ENCODE measurements at regions not wholly inside any gene's neighbourhood (a gene's known extent, or its start where the extent isn't known, plus 50 kb on each side); places are given as distances from the start of the nearest gene placed in this dataset.

GRCh38 chr14:71593966-71594365 lies 338.3 kb upstream of the RGS6 start:
- Mint-ChIP-seq H3K9me3 (no peaks in the 10 kb centered on the region), H3K4me3 (peak overlapping the region in 1 of 2 donors; percentile 20), H3K27ac (no peak overlapping the region), H3K4me1 (ENCODE audit: low read depth in 2 of 2) (peaks cover 22 to 36% of the 10 kb centered on the region in 2 donors), H3K36me3 (ENCODE audit: insufficient read depth) (no peaks in the 10 kb centered on the region), H3K27me3 (no peaks in the 10 kb centered on the region)
- ATAC-seq (replicated peaks), result no peak
- DNase-seq, result no peak

DNA sequence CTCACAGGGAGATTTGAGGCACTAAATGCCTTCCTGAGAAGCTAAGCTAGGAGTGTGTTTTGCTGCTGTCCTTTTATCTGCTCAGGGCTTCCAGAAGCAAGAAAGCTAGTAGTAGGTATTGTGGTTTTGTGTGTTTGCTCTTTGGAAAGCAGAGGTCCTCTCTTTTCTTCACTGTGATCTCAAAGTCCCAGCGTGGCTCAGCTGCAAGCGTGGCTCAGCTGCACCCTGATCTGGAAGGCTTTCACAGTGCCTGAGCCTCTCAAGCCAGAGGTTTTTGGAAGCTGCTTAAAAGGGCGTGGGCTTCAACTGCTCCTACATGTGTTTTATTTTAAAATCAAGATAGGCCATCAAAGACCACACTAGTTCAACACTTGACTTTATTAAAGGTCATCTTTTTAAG lies 337.4 kb upstream of the RGS6 start:
- H3K4me3 Mint-ChIP-seq, result no peak overlapping the region
- DNase-seq, result no peak
- ATAC-seq (replicated peaks), result no peak
- no peaks in the 10 kb centered on the region for H3K36me3 Mint-ChIP-seq (ENCODE audit: insufficient read depth)
- H3K27ac Mint-ChIP-seq, result peak overlapping the region in 1 of 2 donors; percentile 56
- H3K4me1 Mint-ChIP-seq (ENCODE audit: low read depth in 2 of 2), result peaks cover 22 to 37% of the 10 kb centered on the region in 2 donors
- no peaks in the 10 kb centered on the region for H3K27me3 Mint-ChIP-seq
- H3K9me3 Mint-ChIP-seq, result no peaks in the 10 kb centered on the region

DNA sequence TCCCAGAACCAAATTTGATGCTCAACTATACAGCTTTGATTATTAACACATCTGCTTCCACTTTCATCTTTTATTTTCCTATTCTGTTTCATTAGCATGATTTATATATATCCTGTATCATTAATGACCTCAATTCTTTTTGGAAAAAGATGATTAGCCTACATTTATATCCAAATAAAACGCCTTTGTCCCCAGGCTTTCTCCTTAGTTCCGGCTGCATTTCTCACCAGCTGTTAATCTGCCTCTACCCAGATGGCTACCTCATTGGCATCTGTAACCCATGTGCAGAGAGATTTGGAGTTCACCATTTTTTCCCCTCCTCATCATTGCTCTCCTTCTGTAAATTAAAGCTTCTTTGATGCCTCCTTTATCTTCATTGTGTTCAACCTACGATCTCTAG lies 336.8 kb upstream of the RGS6 start:
- Mint-ChIP-seq H3K9me3 (peaks cover 0 to 2% of the 10 kb centered on the region in 2 donors), H3K36me3 (ENCODE audit: insufficient read depth) (no peaks in the 10 kb centered on the region), H3K27me3 (no peaks in the 10 kb centered on the region), H3K4me1 (ENCODE audit: low read depth in 2 of 2) (peaks cover 22 to 37% of the 10 kb centered on the region in 2 donors), H3K27ac (peak overlapping the region in 1 of 2 donors; percentile 56), H3K4me3 (no peak overlapping the region)
- DNase-seq (no peak), ATAC-seq (replicated peaks) (no peak)

- DNase-seq (no peak), ATAC-seq (replicated peaks) (peak; percentile 7)
- no peaks in the 10 kb centered on the region for H3K27me3 Mint-ChIP-seq
- peaks cover 0 to 2% of the 10 kb centered on the region in 2 donors for H3K9me3 Mint-ChIP-seq
- H3K4me3 Mint-ChIP-seq, result no peak overlapping the region
- peak overlapping the region; percentile 13 to 75 for H3K27ac Mint-ChIP-seq
- H3K36me3 Mint-ChIP-seq (ENCODE audit: insufficient read depth), result no peaks in the 10 kb centered on the region
- H3K4me1 Mint-ChIP-seq (ENCODE audit: low read depth in 2 of 2), result peaks cover 17 to 37% of the 10 kb centered on the region in 2 donors
These were observed 334.8 kb upstream of the RGS6 start for GRCh38 chr14:71597287-71597920.

DNA sequence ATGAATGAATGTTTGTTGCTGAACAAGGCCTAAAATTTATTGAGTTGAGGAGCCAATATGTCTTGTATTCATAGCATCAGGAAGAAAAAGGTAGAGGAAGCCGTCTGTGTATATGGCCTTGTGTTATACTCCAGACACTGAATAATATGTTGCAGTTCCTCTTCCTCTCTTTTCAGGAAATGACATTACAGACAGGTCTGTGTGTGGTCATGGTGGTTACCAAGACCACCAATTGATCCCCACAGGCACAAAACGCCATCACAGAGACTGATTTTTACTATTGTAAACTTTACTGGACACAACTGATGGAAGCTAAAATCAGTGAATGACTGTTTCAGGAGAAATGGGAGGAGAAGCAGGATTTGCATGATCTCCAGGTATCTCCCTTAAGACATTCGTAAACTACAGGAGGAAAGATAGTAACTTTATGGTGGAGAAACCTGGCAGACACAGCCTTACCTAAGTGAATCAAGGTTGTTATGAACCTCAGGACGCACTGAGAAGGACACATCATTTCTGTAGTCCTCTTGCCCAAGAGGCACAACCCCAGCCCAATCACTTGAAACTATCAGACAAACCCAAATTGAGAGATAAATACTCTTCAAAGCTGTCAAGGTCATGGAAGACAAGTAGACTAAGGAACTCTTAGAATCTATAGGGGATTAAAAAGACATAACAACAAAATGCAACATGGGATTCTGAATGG lies 334.1 kb upstream of the RGS6 start:
- Mint-ChIP-seq H3K27me3 (no peaks in the 10 kb centered on the region), H3K27ac (peak overlapping the region; percentile 13 to 75), H3K4me3 (peak overlapping the region in 1 of 2 donors; percentile 2), H3K36me3 (ENCODE audit: insufficient read depth) (no peaks in the 10 kb centered on the region), H3K4me1 (ENCODE audit: low read depth in 2 of 2) (peaks cover 17 to 37% of the 10 kb centered on the region in 2 donors), H3K9me3 (peaks cover 0 to 2% of the 10 kb centered on the region in 2 donors)
- peak; percentile 85 for ATAC-seq (replicated peaks)
- DNase-seq, result no peak

GRCh38 chr14:71600309-71600708 lies 331.9 kb upstream of the RGS6 start:
- no peak overlapping the region for H3K4me3 Mint-ChIP-seq
- H3K27ac Mint-ChIP-seq, result no peak overlapping the region
- no peaks in the 10 kb centered on the region for H3K36me3 Mint-ChIP-seq (ENCODE audit: insufficient read depth)
- H3K4me1 Mint-ChIP-seq (ENCODE audit: low read depth in 2 of 2), result peaks cover 17 to 32% of the 10 kb centered on the region in 2 donors
- DNase-seq (no peak), ATAC-seq (replicated peaks) (no peak)
- H3K27me3 Mint-ChIP-seq, result no peaks in the 10 kb centered on the region
- H3K9me3 Mint-ChIP-seq, result peaks cover 2 to 5% of the 10 kb centered on the region in 2 donors

DNA sequence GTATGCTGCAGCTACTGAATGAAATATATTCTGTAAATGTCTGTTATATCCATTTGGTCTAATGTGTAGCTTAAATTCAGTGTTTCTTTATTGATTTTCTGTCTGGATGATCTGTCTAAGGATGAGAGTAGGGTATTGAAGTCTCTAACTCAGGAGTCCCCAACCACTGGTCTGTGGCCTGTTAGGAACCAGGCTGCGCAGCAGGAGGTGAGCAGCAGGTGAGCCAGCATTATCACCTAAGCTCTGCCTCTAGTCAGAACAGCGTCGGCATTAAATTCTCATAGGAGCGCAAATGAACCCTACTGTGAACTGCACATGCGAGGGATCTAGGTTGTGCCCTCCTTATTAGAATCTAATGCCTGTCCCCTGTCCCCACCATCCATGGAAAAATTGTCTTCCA lies 329.7 kb upstream of the RGS6 start:
- H3K4me3 Mint-ChIP-seq, result no peak overlapping the region
- H3K27ac Mint-ChIP-seq, result no peak overlapping the region
- DNase-seq, result no peak
- peaks cover 2 to 9% of the 10 kb centered on the region in 2 donors for H3K9me3 Mint-ChIP-seq
- ATAC-seq (replicated peaks), result no peak
- H3K36me3 Mint-ChIP-seq (ENCODE audit: insufficient read depth), result no peaks in the 10 kb centered on the region
- H3K4me1 Mint-ChIP-seq (ENCODE audit: low read depth in 2 of 2), result peaks cover 28 to 36% of the 10 kb centered on the region in 2 donors
- no peaks in the 10 kb centered on the region for H3K27me3 Mint-ChIP-seq

GRCh38 chr14:71604231-71604630 lies 328.0 kb upstream of the RGS6 start:
- peaks cover 20 to 28% of the 10 kb centered on the region in 2 donors for H3K4me1 Mint-ChIP-seq (ENCODE audit: low read depth in 2 of 2)

GRCh38 chr14:71606064-71606463 lies 326.2 kb upstream of the RGS6 start:
- H3K27me3 Mint-ChIP-seq, result no peaks in the 10 kb centered on the region
- H3K4me1 Mint-ChIP-seq (ENCODE audit: low read depth in 2 of 2), result peaks cover 20 to 28% of the 10 kb centered on the region in 2 donors
- H3K4me3 Mint-ChIP-seq, result no peak overlapping the region
- H3K27ac Mint-ChIP-seq, result peak overlapping the region in 1 of 2 donors; percentile 77
- peaks cover 0 to 9% of the 10 kb centered on the region in 2 donors for H3K9me3 Mint-ChIP-seq
- ATAC-seq (replicated peaks) (peak; percentile 37), DNase-seq (no peak)
- no peaks in the 10 kb centered on the region for H3K36me3 Mint-ChIP-seq (ENCODE audit: insufficient read depth)

More at GRCh38 chr14:71604231-71604630, 328.0 kb upstream of the RGS6 start:
- Mint-ChIP-seq H3K4me3 (no peak overlapping the region), H3K27me3 (no peaks in the 10 kb centered on the region), H3K36me3 (ENCODE audit: insufficient read depth) (no peaks in the 10 kb centered on the region), H3K9me3 (peaks cover 2 to 9% of the 10 kb centered on the region in 2 donors), H3K27ac (no peak overlapping the region)
- no peak for DNase-seq
- ATAC-seq (replicated peaks), result no peak

GRCh38 chr14:71606575-71606974 lies 325.7 kb upstream of the RGS6 start:
- ATAC-seq (replicated peaks) (no peak), DNase-seq (no peak)
- no peak overlapping the region for H3K27ac Mint-ChIP-seq
- no peaks in the 10 kb centered on the region for H3K36me3 Mint-ChIP-seq (ENCODE audit: insufficient read depth)
- no peak overlapping the region for H3K4me3 Mint-ChIP-seq
- no peaks in the 10 kb centered on the region for H3K27me3 Mint-ChIP-seq
- H3K4me1 Mint-ChIP-seq (ENCODE audit: low read depth in 2 of 2), result peaks cover 21 to 28% of the 10 kb centered on the region in 2 donors
- peaks cover 0 to 9% of the 10 kb centered on the region in 2 donors for H3K9me3 Mint-ChIP-seq

DNA sequence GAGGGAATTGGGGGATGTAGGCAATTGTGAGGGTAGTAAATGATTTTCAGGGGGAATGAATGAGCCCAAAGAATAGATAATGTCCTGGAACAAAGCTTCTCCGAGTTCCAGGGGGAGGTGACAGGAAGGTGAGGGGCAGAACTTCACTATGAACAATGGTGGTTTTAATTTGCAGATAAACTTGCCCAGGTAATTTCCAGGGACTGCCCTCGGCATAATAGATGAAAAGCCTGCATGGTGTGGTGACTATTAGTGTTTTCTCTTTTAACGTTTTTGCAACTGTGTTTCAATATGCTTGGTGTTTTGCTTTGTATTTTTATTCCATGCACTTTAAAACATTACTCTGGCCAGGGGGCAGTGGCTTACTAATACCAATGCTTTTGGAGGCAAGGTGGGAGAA lies 325.2 kb upstream of the RGS6 start:
- Mint-ChIP-seq H3K36me3 (ENCODE audit: insufficient read depth) (no peaks in the 10 kb centered on the region), H3K4me1 (ENCODE audit: low read depth in 2 of 2) (peaks cover 22 to 28% of the 10 kb centered on the region in 2 donors), H3K4me3 (no peak overlapping the region), H3K27me3 (no peaks in the 10 kb centered on the region), H3K27ac (no peak overlapping the region), H3K9me3 (peaks cover 0 to 9% of the 10 kb centered on the region in 2 donors)
- DNase-seq (no peak), ATAC-seq (replicated peaks) (no peak)

DNA sequence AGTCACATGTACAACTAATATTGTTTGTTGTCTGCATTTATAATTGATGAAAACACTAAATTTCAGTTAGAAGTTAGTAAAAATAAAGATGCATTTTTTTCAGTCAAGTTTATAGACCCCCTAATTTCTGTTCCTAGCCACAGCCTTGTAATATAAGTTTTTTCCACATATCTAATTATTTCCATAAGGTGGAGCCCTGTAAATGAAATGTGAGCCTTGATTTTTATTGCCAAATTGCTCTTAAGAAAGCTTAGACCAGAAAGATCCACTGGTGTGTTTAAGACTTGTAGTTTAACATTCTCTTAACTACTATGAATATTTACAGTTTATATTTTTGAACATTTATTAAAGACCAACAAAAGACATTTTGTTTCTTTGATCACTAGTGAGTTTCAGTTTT lies 322.1 kb upstream of the RGS6 start:
- Mint-ChIP-seq H3K36me3 (ENCODE audit: insufficient read depth) (no peaks in the 10 kb centered on the region), H3K4me1 (ENCODE audit: low read depth in 2 of 2) (peaks cover 22 to 30% of the 10 kb centered on the region in 2 donors), H3K4me3 (no peak overlapping the region), H3K27ac (no peak overlapping the region), H3K27me3 (no peaks in the 10 kb centered on the region), H3K9me3 (peaks cover 0 to 6% of the 10 kb centered on the region in 2 donors)
- ATAC-seq (replicated peaks), result no peak
- no peak for DNase-seq

GRCh38 chr14:71610797-71611196 lies 321.4 kb upstream of the RGS6 start:
- H3K4me3 Mint-ChIP-seq, result no peak overlapping the region
- ATAC-seq (replicated peaks) (no peak), DNase-seq (no peak)
- no peaks in the 10 kb centered on the region for H3K9me3 Mint-ChIP-seq
- no peaks in the 10 kb centered on the region for H3K27me3 Mint-ChIP-seq
- no peaks in the 10 kb centered on the region for H3K36me3 Mint-ChIP-seq (ENCODE audit: insufficient read depth)
- H3K27ac Mint-ChIP-seq, result no peak overlapping the region
- H3K4me1 Mint-ChIP-seq (ENCODE audit: low read depth in 2 of 2), result peaks cover 18 to 28% of the 10 kb centered on the region in 2 donors

- no peak overlapping the region for H3K27ac Mint-ChIP-seq
- H3K36me3 Mint-ChIP-seq (ENCODE audit: insufficient read depth), result no peaks in the 10 kb centered on the region
- H3K4me1 Mint-ChIP-seq (ENCODE audit: low read depth in 2 of 2), result peaks cover 7 to 15% of the 10 kb centered on the region in 2 donors
- H3K4me3 Mint-ChIP-seq, result no peak overlapping the region
- no peaks in the 10 kb centered on the region for H3K9me3 Mint-ChIP-seq
- ATAC-seq (replicated peaks) (no peak), DNase-seq (no peak)
- H3K27me3 Mint-ChIP-seq, result no peaks in the 10 kb centered on the region
These were observed 319.1 kb upstream of the RGS6 start for GRCh38 chr14:71613168-71613567.

Measured in effector memory CD8-positive, alpha-beta T cell (primary cell).